HCT116 (cell line): ENCODE measurements at regions not wholly inside any gene's neighbourhood (a gene's known extent, or its start where the extent isn't known, plus 50 kb on each side); places are given as distances from the start of the nearest gene placed in this dataset.

ENCODE experiments used
- CEBPB ChIP-seq: IDR thresholded peaks from 2 replicates; pipeline ENCODE4 v1.6.1; 2012; ENCODE audit warnings: low read depth
- EZH2 ChIP-seq: fragments of 200-600 bp; sonication (generic); IDR thresholded peaks from 2 replicates; pipeline ENCODE4 v1.6.1; 2017; ENCODE audit warnings: antibody characterized with exemption, mixed run types
- EZH2phosphoT487 ChIP-seq: fragments of 200-600 bp; IDR thresholded peaks from 2 replicates; pipeline ENCODE4 v1.6.1; 2018; ENCODE audit warnings: antibody characterized with exemption, borderline replicate concordance
- FOSL1 ChIP-seq: IDR thresholded peaks from 2 replicates; pipeline ENCODE4 v1.6.1; 2012; ENCODE audit warnings: low read depth
- JUND ChIP-seq: IDR thresholded peaks from 2 replicates; pipeline ENCODE4 v1.6.1; 2012
- POLR2A ChIP-seq: IDR thresholded peaks from 2 replicates; pipeline ENCODE4 v1.7.0; 2011; ENCODE audit warnings: borderline replicate concordance; ENCODE audit not compliant: insufficient read depth, insufficient read length; ENCODE audit errors: extremely low read depth
- POLR2AphosphoS5 ChIP-seq: IDR thresholded peaks from 2 replicates; pipeline ENCODE4 v1.6.1; 2011; ENCODE audit warnings: mild to moderate bottlenecking, low read depth, low read length, moderate library complexity
- YY1 ChIP-seq: IDR thresholded peaks from 2 replicates; pipeline ENCODE4 v1.6.1; 2011; ENCODE audit warnings: low read length, low read depth, moderate library complexity, mild to moderate bottlenecking; ENCODE audit not compliant: insufficient replicate concordance; ENCODE audit errors: extremely low read depth
- ZFX ChIP-seq: fragments of 450-650 bp; IDR thresholded peaks from 2 replicates; pipeline ENCODE4 v1.6.1; 2017
- ZNF274 ChIP-seq: fragments of 200-500 bp; sonication (Bioruptor generic); IDR thresholded peaks from 2 replicates; pipeline ENCODE4 v1.6.1; 2014; ENCODE audit warnings: mild to moderate bottlenecking, low read depth, low read length, inconsistent platforms
- TF ChIP-seq, protein P1 (sequence below), 3 experiments: fragments of 200-600 bp in 1 of 3; sonication (generic) in 1 of 3; IDR thresholded peaks in 2 of 3; conservative IDR thresholded peaks in 1 of 3; 2 replicates each; pipeline ENCODE4 v1.5.1; 2012 to 2017; ENCODE audit warnings: low read depth in 2 of 3, low read length in 2 of 3, antibody characterized with exemption in 1 of 3, borderline replicate concordance in 1 of 3, control low read depth in 1 of 3, mild to moderate bottlenecking in 1 of 3, mixed read lengths in 1 of 3, mixed run types in 1 of 3, moderate library complexity in 1 of 3; ENCODE audit not compliant: insufficient read depth in 1 of 3
- TF ChIP-seq, protein P2 (sequence below): IDR thresholded peaks from 2 replicates; pipeline ENCODE4 v1.6.1; 2012
- TF ChIP-seq, protein P3 (sequence below): IDR thresholded peaks from 2 replicates; pipeline ENCODE4 v1.6.1; 2012; ENCODE audit warnings: low read depth
- TF ChIP-seq, protein P4 (sequence below): IDR thresholded peaks from 2 replicates; pipeline ENCODE4 v1.6.1; 2012

DNA sequence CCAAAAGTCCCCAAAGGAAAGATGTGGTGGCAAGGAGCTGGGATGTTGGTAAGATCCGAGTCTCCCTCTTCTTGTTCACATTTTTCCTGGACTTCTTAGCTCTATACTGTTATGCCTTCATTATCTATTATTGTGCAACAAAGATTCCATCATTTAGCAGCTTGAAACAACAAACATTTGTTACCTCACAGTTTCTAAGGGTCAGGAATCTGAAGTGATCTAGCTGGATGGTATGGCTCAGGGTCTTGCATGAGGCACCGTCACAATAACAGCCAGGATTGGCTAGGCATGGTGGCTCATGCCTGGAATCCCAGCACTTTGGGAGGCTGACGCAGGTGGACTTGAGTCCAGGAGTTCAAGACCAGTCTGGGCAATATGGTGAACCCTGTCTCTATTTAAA lies 51.1 kb upstream of the KRAS start:
- TF ChIP-seq, protein P1, sequence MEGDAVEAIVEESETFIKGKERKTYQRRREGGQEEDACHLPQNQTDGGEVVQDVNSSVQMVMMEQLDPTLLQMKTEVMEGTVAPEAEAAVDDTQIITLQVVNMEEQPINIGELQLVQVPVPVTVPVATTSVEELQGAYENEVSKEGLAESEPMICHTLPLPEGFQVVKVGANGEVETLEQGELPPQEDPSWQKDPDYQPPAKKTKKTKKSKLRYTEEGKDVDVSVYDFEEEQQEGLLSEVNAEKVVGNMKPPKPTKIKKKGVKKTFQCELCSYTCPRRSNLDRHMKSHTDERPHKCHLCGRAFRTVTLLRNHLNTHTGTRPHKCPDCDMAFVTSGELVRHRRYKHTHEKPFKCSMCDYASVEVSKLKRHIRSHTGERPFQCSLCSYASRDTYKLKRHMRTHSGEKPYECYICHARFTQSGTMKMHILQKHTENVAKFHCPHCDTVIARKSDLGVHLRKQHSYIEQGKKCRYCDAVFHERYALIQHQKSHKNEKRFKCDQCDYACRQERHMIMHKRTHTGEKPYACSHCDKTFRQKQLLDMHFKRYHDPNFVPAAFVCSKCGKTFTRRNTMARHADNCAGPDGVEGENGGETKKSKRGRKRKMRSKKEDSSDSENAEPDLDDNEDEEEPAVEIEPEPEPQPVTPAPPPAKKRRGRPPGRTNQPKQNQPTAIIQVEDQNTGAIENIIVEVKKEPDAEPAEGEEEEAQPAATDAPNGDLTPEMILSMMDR (IDR thresholded peaks at IDR 0.05 in 2 of 3, conservative IDR thresholded peaks at IDR 0.05 in 1 of 3; ENCODE audit: borderline replicate concordance in 1 of 3, insufficient read depth in 1 of 3, low read depth in 2 of 3, low read length in 2 of 3): no peak
- TF ChIP-seq EZH2phosphoT487: no peak
- TF ChIP-seq, protein P2, sequence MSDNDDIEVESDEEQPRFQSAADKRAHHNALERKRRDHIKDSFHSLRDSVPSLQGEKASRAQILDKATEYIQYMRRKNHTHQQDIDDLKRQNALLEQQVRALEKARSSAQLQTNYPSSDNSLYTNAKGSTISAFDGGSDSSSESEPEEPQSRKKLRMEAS: no peak
- TF ChIP-seq ZNF274: no peak
- TF ChIP-seq FOSL1: no peak
- TF ChIP-seq POLR2A: no peak
- TF ChIP-seq POLR2AphosphoS5: no peak
- TF ChIP-seq, protein P3, sequence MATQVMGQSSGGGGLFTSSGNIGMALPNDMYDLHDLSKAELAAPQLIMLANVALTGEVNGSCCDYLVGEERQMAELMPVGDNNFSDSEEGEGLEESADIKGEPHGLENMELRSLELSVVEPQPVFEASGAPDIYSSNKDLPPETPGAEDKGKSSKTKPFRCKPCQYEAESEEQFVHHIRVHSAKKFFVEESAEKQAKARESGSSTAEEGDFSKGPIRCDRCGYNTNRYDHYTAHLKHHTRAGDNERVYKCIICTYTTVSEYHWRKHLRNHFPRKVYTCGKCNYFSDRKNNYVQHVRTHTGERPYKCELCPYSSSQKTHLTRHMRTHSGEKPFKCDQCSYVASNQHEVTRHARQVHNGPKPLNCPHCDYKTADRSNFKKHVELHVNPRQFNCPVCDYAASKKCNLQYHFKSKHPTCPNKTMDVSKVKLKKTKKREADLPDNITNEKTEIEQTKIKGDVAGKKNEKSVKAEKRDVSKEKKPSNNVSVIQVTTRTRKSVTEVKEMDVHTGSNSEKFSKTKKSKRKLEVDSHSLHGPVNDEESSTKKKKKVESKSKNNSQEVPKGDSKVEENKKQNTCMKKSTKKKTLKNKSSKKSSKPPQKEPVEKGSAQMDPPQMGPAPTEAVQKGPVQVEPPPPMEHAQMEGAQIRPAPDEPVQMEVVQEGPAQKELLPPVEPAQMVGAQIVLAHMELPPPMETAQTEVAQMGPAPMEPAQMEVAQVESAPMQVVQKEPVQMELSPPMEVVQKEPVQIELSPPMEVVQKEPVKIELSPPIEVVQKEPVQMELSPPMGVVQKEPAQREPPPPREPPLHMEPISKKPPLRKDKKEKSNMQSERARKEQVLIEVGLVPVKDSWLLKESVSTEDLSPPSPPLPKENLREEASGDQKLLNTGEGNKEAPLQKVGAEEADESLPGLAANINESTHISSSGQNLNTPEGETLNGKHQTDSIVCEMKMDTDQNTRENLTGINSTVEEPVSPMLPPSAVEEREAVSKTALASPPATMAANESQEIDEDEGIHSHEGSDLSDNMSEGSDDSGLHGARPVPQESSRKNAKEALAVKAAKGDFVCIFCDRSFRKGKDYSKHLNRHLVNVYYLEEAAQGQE: no peak
- no peak for TF ChIP-seq YY1
- no peak for TF ChIP-seq CEBPB
- TF ChIP-seq JUND: no peak
- no peak for TF ChIP-seq EZH2
- TF ChIP-seq, protein P4, sequence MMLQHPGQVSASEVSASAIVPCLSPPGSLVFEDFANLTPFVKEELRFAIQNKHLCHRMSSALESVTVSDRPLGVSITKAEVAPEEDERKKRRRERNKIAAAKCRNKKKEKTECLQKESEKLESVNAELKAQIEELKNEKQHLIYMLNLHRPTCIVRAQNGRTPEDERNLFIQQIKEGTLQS: no peak
- TF ChIP-seq ZFX: no peak
